Upper lobe of right lung (tissue), 1 donor: ENCODE measurements at regions not wholly inside any gene's neighbourhood (a gene's known extent, or its start where the extent isn't known, plus 50 kb on each side); places are given as distances from the start of the nearest gene placed in this dataset.

ENCODE experiments used
- ATAC-seq: fragments of 200-7000 bp; cut with Tn5 transposase; one replicate; pipeline ENCODE4 v1.9.1; 2020; ENCODE audit warnings: mild to moderate bottlenecking, moderate library complexity
- DNase-seq: peaks from one replicate; pipeline ENCODE4 v3.0.0-alpha.2; 2020
- H3K27ac ChIP-seq: fragments of 200-600 bp; one replicate; pipeline ENCODE4 v1.8.0; 2022
- H3K27me3 ChIP-seq: fragments of 200-600 bp; one replicate; pipeline ENCODE4 v1.8.0; 2022; ENCODE audit warnings: mild to moderate bottlenecking
- H3K36me3 ChIP-seq: fragments of 200-600 bp; one replicate; pipeline ENCODE4 v1.8.0; 2022
- H3K4me1 ChIP-seq: fragments of 200-600 bp; one replicate; pipeline ENCODE4 v1.8.0; 2022
- H3K4me3 ChIP-seq: fragments of 200-600 bp; one replicate; pipeline ENCODE4 v1.8.0; 2022; ENCODE audit warnings: mild to moderate bottlenecking
- H3K9me3 ChIP-seq: fragments of 200-600 bp; one replicate; pipeline ENCODE4 v1.8.0; 2022
- CTCF ChIP-seq: fragments of 200-600 bp; IDR thresholded peaks from one replicate; pipeline ENCODE4 v1.8.0; 2022; ENCODE audit warnings: antibody characterized with exemption
- intact Hi-C: fragments of 100-400 bp; cut with DNase I; formaldehyde crosslinking; loops from one replicate; pipeline ENCODE4 v1.11.0; 2022
- donor health status: DM: no; HTN: yes; CAD: no; lungs with severe emphysema.

- Histone ChIP-seq H3K27me3 (no peaks in the 10 kb centered on the region), H3K4me1 (no peaks in the 10 kb centered on the region), H3K9me3 (no peaks in the 10 kb centered on the region), H3K4me3 (no peak overlapping the region), H3K36me3 (no peaks in the 10 kb centered on the region), H3K27ac (no peak overlapping the region)
- DNase-seq (no peak), ATAC-seq (no peak)
- no peak for TF ChIP-seq CTCF
- intact Hi-C loops: no loop called here
These were observed 425.0 kb upstream of the GRM7 start for GRCh38 chr3:6435951-6436350.

GRCh38 chr3:6437631-6438030 is 423.3 kb upstream of the GRM7 start:
- DNase-seq (no peak), ATAC-seq (no peak)
- no peaks in the 10 kb centered on the region for H3K36me3 ChIP-seq
- no peak overlapping the region for H3K27ac ChIP-seq
- no peak overlapping the region for H3K4me3 ChIP-seq
- intact Hi-C loops: no loop called here
- H3K27me3 ChIP-seq: no peaks in the 10 kb centered on the region
- H3K9me3 ChIP-seq: no peaks in the 10 kb centered on the region
- TF ChIP-seq CTCF: no peak
- H3K4me1 ChIP-seq: no peaks in the 10 kb centered on the region

GRCh38 chr3:6438031-6438430 is 422.9 kb upstream of the GRM7 start:
- intact Hi-C loops: no loop called here
- Histone ChIP-seq H3K9me3 (no peaks in the 10 kb centered on the region), H3K27me3 (no peaks in the 10 kb centered on the region), H3K4me3 (no peak overlapping the region), H3K36me3 (no peaks in the 10 kb centered on the region), H3K4me1 (no peaks in the 10 kb centered on the region), H3K27ac (no peak overlapping the region)
- no peak for DNase-seq
- ATAC-seq: no peak
- TF ChIP-seq CTCF: no peak

GRCh38 chr3:6439226-6439625 is 421.7 kb upstream of the GRM7 start:
- ATAC-seq (no peak), DNase-seq (no peak)
- no peaks in the 10 kb centered on the region for H3K27me3 ChIP-seq
- no peaks in the 10 kb centered on the region for H3K4me1 ChIP-seq
- H3K9me3 ChIP-seq: no peaks in the 10 kb centered on the region
- no peak overlapping the region for H3K4me3 ChIP-seq
- intact Hi-C loops: no loop called here
- TF ChIP-seq CTCF: no peak
- no peaks in the 10 kb centered on the region for H3K36me3 ChIP-seq
- no peak overlapping the region for H3K27ac ChIP-seq

GRCh38 chr3:6439824-6440223 is 421.1 kb upstream of the GRM7 start:
- ATAC-seq: no peak
- H3K9me3 ChIP-seq: no peaks in the 10 kb centered on the region
- no peak for DNase-seq
- no peak overlapping the region for H3K4me3 ChIP-seq
- H3K36me3 ChIP-seq: no peaks in the 10 kb centered on the region
- H3K4me1 ChIP-seq: no peaks in the 10 kb centered on the region
- TF ChIP-seq CTCF: no peak
- intact Hi-C loops: no loop called here
- no peaks in the 10 kb centered on the region for H3K27me3 ChIP-seq
- no peak overlapping the region for H3K27ac ChIP-seq

- Histone ChIP-seq H3K27ac (no peak overlapping the region), H3K27me3 (no peaks in the 10 kb centered on the region), H3K4me1 (no peaks in the 10 kb centered on the region), H3K9me3 (no peaks in the 10 kb centered on the region), H3K4me3 (no peak overlapping the region), H3K36me3 (no peaks in the 10 kb centered on the region)
- no peak for ATAC-seq
- TF ChIP-seq CTCF: no peak
- DNase-seq: no peak
- intact Hi-C loops: no loop called here
These were observed 415.8 kb upstream of the GRM7 start for GRCh38 chr3:6444888-6445658.
